ENCODE measurements at regions not wholly inside any gene's neighbourhood (a gene's known extent, or its start where the extent isn't known, plus 50 kb on each side); places are given as distances from the start of the nearest gene placed in this dataset.

DNA sequence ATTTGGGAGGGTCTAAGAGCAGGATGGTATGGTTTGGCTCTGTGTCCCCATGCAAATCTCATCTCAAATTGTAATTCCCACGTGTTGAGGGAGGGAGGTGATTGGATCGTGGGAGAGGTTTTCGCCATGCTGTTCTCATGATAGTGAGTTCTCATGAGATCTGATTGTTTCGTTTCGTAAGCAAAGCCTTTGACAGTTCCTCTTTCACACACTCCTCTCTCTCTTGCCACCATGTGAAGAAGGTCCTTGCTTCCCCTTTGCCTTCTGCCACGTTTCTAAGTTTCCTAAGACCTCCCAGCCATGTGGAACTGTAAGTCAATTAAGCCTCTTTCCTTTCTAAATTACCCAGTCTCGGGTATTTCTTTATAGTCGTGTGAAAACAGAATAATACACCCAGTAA lies 553.7 kb downstream of the TAFA4 start:
- no peak overlapping the region for H3K27ac ChIP-seq
- TF ChIP-seq, protein P1, sequence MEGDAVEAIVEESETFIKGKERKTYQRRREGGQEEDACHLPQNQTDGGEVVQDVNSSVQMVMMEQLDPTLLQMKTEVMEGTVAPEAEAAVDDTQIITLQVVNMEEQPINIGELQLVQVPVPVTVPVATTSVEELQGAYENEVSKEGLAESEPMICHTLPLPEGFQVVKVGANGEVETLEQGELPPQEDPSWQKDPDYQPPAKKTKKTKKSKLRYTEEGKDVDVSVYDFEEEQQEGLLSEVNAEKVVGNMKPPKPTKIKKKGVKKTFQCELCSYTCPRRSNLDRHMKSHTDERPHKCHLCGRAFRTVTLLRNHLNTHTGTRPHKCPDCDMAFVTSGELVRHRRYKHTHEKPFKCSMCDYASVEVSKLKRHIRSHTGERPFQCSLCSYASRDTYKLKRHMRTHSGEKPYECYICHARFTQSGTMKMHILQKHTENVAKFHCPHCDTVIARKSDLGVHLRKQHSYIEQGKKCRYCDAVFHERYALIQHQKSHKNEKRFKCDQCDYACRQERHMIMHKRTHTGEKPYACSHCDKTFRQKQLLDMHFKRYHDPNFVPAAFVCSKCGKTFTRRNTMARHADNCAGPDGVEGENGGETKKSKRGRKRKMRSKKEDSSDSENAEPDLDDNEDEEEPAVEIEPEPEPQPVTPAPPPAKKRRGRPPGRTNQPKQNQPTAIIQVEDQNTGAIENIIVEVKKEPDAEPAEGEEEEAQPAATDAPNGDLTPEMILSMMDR (IDR thresholded peaks at IDR 0.05): no peak
- H3K27me3 ChIP-seq: no peaks in the 10 kb centered on the region
- H3K36me3 ChIP-seq: no peaks in the 10 kb centered on the region
- no peaks in the 10 kb centered on the region for H3K4me1 ChIP-seq
- DNase-seq (ENCODE audit: low spot score): no peak
- H3K4me3 ChIP-seq: no peak overlapping the region
- no peaks in the 10 kb centered on the region for H3K9me3 ChIP-seq

DNA sequence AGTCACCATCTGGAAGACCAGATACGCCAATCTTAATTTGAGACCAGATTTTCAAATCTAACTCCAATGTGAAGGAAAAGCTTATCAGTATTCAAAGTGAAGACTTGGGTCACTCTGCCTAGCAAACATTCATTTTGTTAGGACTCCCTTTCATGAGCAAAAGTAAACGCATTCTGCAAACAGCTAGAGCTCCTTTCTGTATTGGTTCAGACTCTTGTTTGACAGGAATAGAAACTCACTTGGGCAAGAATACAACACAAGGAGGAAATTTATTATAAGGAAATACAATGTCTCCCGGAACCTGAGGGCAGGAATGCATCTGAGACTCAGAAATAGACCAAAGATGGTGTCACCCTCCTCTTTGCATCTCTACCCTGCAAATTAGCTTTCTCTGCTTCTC lies 558.6 kb downstream of the TAFA4 start:
- no peak for DNase-seq (ENCODE audit: low spot score)
- H3K9me3 ChIP-seq: no peaks in the 10 kb centered on the region
- no peaks in the 10 kb centered on the region for H3K4me1 ChIP-seq
- no peaks in the 10 kb centered on the region for H3K27me3 ChIP-seq
- H3K36me3 ChIP-seq: no peaks in the 10 kb centered on the region
- TF ChIP-seq, protein P1 (IDR thresholded peaks at IDR 0.05): no peak
- H3K4me3 ChIP-seq: no peak overlapping the region
- H3K27ac ChIP-seq: no peak overlapping the region

- Histone ChIP-seq H3K27ac (no peak overlapping the region), H3K4me3 (no peak overlapping the region), H3K27me3 (no peaks in the 10 kb centered on the region), H3K9me3 (no peaks in the 10 kb centered on the region), H3K36me3 (no peaks in the 10 kb centered on the region), H3K4me1 (no peaks in the 10 kb centered on the region)
- TF ChIP-seq, protein P1 (IDR thresholded peaks at IDR 0.05): no peak
- no peak for DNase-seq (ENCODE audit: low spot score)
These were observed 568.6 kb downstream of the TAFA4 start for GRCh38 chr3:68363796-68364195.

GRCh38 chr3:68360492-68360891 lies 571.9 kb downstream of the TAFA4 start:
- Histone ChIP-seq H3K9me3 (no peaks in the 10 kb centered on the region), H3K27ac (no peak overlapping the region), H3K36me3 (no peaks in the 10 kb centered on the region), H3K27me3 (no peaks in the 10 kb centered on the region), H3K4me3 (no peak overlapping the region), H3K4me1 (no peaks in the 10 kb centered on the region)
- TF ChIP-seq, protein P1 (IDR thresholded peaks at IDR 0.05): no peak
- DNase-seq (ENCODE audit: low spot score): no peak

DNA sequence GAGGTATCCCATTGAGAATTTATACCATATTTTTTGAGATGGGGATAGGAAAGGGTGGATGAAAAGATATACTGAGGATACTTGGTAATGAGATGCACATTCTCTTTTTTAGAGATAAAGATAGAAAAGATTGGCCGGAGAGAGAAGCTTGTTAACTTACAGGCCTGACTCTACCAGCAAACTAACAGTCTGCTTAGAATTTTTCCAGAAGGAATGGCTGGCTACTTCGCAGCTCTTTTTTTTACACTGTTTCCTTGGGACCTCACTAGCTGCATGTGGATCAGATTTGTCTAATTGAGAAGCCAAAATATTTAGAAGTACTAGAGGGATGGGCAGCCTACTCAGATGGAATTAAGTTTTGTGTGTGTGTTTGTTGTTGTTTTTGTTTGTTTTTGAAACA lies 586.6 kb downstream of the TAFA4 start:
- H3K4me3 ChIP-seq: no peak overlapping the region
- no peaks in the 10 kb centered on the region for H3K9me3 ChIP-seq
- no peaks in the 10 kb centered on the region for H3K4me1 ChIP-seq
- no peaks in the 10 kb centered on the region for H3K36me3 ChIP-seq
- no peak overlapping the region for H3K27ac ChIP-seq
- no peaks in the 10 kb centered on the region for H3K27me3 ChIP-seq
- TF ChIP-seq, protein P1 (IDR thresholded peaks at IDR 0.05): no peak
- DNase-seq (ENCODE audit: low spot score): no peak

GRCh38 chr3:68342426-68342825 lies 589.9 kb downstream of the TAFA4 start:
- DNase-seq (ENCODE audit: low spot score): no peak
- TF ChIP-seq, protein P1 (IDR thresholded peaks at IDR 0.05): no peak
- Histone ChIP-seq H3K4me3 (no peak overlapping the region), H3K4me1 (no peaks in the 10 kb centered on the region), H3K27ac (no peak overlapping the region), H3K27me3 (no peaks in the 10 kb centered on the region), H3K36me3 (no peaks in the 10 kb centered on the region), H3K9me3 (no peaks in the 10 kb centered on the region)

All from right atrium auricular region (tissue), 2 donors.